Lower leg skin (tissue), 3 donors: ENCODE measurements at regions not wholly inside any gene's neighbourhood (a gene's known extent, or its start where the extent isn't known, plus 50 kb on each side); places are given as distances from the start of the nearest gene placed in this dataset.

Source experiments
- POLR2A ChIP-seq, 2 donors: fragments of 450-650 bp; IDR thresholded peaks; one replicate each; pipeline ENCODE4 v1.6.1; 2016 to 2017; ENCODE audit warnings: antibody characterized with exemption in 2 of 2, mild to moderate bottlenecking in 1 of 2, moderate library complexity in 1 of 2
- TF ChIP-seq, protein P1 (sequence below), 3 donors: fragments of 450-650 bp; IDR thresholded peaks; one replicate each; pipeline ENCODE4 v1.5.1; 2016; ENCODE audit warnings: antibody characterized with exemption in 3 of 3, mild to moderate bottlenecking in 3 of 3, moderate library complexity in 2 of 3

DNA sequence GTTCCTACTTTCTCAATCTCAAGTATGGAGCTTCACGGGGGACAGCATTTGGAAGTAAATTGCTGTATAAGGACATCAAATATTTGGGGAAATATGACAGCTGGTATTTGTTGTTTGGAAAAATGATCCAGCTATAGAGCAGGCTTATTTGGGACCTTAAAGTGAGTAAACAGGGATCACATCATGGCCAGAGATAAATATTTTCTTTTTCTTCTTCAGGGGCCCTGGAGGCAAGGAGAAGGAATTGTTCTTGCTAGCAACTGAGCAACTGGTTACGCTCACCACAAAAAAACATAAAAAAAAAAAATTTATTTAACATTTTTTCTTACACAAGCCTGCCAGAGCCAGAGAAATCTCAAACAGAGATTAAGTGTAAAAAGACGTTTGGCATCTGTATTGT, 277.2 kb upstream of the UGT8 start:
- TF ChIP-seq, protein P1, sequence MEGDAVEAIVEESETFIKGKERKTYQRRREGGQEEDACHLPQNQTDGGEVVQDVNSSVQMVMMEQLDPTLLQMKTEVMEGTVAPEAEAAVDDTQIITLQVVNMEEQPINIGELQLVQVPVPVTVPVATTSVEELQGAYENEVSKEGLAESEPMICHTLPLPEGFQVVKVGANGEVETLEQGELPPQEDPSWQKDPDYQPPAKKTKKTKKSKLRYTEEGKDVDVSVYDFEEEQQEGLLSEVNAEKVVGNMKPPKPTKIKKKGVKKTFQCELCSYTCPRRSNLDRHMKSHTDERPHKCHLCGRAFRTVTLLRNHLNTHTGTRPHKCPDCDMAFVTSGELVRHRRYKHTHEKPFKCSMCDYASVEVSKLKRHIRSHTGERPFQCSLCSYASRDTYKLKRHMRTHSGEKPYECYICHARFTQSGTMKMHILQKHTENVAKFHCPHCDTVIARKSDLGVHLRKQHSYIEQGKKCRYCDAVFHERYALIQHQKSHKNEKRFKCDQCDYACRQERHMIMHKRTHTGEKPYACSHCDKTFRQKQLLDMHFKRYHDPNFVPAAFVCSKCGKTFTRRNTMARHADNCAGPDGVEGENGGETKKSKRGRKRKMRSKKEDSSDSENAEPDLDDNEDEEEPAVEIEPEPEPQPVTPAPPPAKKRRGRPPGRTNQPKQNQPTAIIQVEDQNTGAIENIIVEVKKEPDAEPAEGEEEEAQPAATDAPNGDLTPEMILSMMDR (IDR thresholded peaks at IDR 0.05) = no peak
- no peak for TF ChIP-seq POLR2A (IDR thresholded peaks at IDR 0.05)
